Endothelial cell (in vitro differentiated cells): ENCODE measurements at regions not wholly inside any gene's neighbourhood (a gene's known extent, or its start where the extent isn't known, plus 50 kb on each side); places are given as distances from the start of the nearest gene placed in this dataset.
A peak's percentile ranks its signal among the peaks of the same experiment; 100 is the strongest.

Experiments
- DNase-seq: peaks from one replicate; pipeline ENCODE4 v3.0.0; 2021; ENCODE audit warnings: low spot score
- H3K27ac Mint-ChIP-seq: one replicate; pipeline ENCODE4 v1.8.0; 2021; ENCODE audit warnings: mixed read lengths, inconsistent platforms; ENCODE audit not compliant: unreplicated experiment
- H3K27me3 Mint-ChIP-seq: one replicate; pipeline ENCODE4 v1.8.0; 2021; ENCODE audit warnings: mild to moderate bottlenecking, moderate library complexity, mixed read lengths, inconsistent platforms; ENCODE audit not compliant: unreplicated experiment
- H3K36me3 Mint-ChIP-seq: one replicate; pipeline ENCODE4 v1.8.0; 2021; ENCODE audit warnings: mild to moderate bottlenecking, low read depth, mixed read lengths, inconsistent platforms; ENCODE audit not compliant: unreplicated experiment
- H3K4me1 Mint-ChIP-seq: one replicate; pipeline ENCODE4 v1.8.0; 2021; ENCODE audit warnings: mild to moderate bottlenecking, mixed read lengths, inconsistent platforms; ENCODE audit not compliant: unreplicated experiment
- H3K4me3 Mint-ChIP-seq: one replicate; pipeline ENCODE4 v1.8.0; 2021; ENCODE audit warnings: mild to moderate bottlenecking, mixed read lengths, inconsistent platforms; ENCODE audit not compliant: unreplicated experiment
- H3K9me3 Mint-ChIP-seq: one replicate; pipeline ENCODE4 v1.8.0; 2021; ENCODE audit warnings: mixed read lengths, inconsistent platforms; ENCODE audit not compliant: unreplicated experiment
- TF ChIP-seq, protein P1 (sequence below): fragments of 200-600 bp; sonication (generic); IDR thresholded peaks from one replicate; pipeline ENCODE4 v1.5.0; 2021; ENCODE audit warnings: antibody characterized with exemption; ENCODE audit not compliant: unreplicated experiment

DNA sequence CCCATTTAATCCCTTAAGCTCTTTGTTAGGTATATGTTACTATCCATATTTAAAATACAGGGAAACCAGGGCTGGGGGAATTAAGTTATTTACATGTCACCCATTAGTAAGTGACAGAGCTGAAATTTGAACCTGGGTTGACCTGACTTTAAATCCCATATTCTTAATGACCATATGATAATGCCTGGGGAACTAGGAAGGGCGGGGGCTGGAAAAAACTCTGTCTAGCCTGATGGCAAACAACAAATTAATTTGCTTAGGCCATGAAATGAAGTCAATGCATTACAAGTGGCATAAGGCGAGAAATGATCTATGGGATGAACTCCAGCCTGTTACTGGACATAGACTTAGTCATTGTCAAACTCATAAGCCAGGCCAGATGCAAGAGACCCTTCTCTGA lies 325.7 kb upstream of the WWC1 start:
- Mint-ChIP-seq H3K4me1 (no peaks in the 10 kb centered on the region), H3K27ac (no peak overlapping the region), H3K4me3 (no peak overlapping the region), H3K27me3 (peaks cover 2% of the 10 kb centered on the region), H3K36me3 (no peaks in the 10 kb centered on the region), H3K9me3 (peaks cover 5% of the 10 kb centered on the region)
- no peak for DNase-seq
- TF ChIP-seq, protein P1, sequence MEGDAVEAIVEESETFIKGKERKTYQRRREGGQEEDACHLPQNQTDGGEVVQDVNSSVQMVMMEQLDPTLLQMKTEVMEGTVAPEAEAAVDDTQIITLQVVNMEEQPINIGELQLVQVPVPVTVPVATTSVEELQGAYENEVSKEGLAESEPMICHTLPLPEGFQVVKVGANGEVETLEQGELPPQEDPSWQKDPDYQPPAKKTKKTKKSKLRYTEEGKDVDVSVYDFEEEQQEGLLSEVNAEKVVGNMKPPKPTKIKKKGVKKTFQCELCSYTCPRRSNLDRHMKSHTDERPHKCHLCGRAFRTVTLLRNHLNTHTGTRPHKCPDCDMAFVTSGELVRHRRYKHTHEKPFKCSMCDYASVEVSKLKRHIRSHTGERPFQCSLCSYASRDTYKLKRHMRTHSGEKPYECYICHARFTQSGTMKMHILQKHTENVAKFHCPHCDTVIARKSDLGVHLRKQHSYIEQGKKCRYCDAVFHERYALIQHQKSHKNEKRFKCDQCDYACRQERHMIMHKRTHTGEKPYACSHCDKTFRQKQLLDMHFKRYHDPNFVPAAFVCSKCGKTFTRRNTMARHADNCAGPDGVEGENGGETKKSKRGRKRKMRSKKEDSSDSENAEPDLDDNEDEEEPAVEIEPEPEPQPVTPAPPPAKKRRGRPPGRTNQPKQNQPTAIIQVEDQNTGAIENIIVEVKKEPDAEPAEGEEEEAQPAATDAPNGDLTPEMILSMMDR = no peak

GRCh38 chr5:167966979-167967378 lies 324.5 kb upstream of the WWC1 start:
- TF ChIP-seq, protein P1 = no peak
- Mint-ChIP-seq H3K27me3 (no peaks in the 10 kb centered on the region), H3K4me3 (no peak overlapping the region), H3K27ac (no peak overlapping the region), H3K36me3 (no peaks in the 10 kb centered on the region), H3K4me1 (no peaks in the 10 kb centered on the region), H3K9me3 (no peaks in the 10 kb centered on the region)
- no peak for DNase-seq

GRCh38 chr5:167967494-167968177 lies 323.8 kb upstream of the WWC1 start:
- DNase-seq = no peak
- no peak overlapping the region for H3K27ac Mint-ChIP-seq
- no peaks in the 10 kb centered on the region for H3K27me3 Mint-ChIP-seq
- no peaks in the 10 kb centered on the region for H3K4me1 Mint-ChIP-seq
- H3K36me3 Mint-ChIP-seq = no peaks in the 10 kb centered on the region
- no peak overlapping the region for H3K4me3 Mint-ChIP-seq
- TF ChIP-seq, protein P1 = peak; percentile 37
- no peaks in the 10 kb centered on the region for H3K9me3 Mint-ChIP-seq

DNA sequence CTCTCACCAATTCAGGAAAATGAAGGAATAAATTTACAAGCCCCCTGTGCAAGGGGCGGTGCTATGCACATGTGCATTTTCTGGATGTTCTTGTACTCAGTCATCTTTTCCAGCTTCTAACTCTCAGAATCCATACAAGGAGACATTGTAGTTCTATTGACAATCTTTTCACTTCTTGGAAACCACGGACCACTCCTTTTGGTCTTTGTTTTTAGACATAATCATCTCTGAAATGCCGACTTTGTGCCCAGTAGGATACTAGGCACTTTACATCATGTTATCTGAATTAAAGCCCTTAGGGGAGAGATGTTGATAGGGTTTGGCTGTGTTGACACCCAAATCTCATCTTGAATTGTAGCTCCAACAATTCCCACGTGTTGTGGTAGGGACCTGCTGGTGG lies 322.6 kb upstream of the WWC1 start:
- H3K27ac Mint-ChIP-seq = no peak overlapping the region
- peaks cover 2% of the 10 kb centered on the region for H3K27me3 Mint-ChIP-seq
- H3K36me3 Mint-ChIP-seq = no peaks in the 10 kb centered on the region
- no peak overlapping the region for H3K4me3 Mint-ChIP-seq
- TF ChIP-seq, protein P1 = no peak
- DNase-seq = no peak
- no peaks in the 10 kb centered on the region for H3K4me1 Mint-ChIP-seq
- no peaks in the 10 kb centered on the region for H3K9me3 Mint-ChIP-seq

DNA sequence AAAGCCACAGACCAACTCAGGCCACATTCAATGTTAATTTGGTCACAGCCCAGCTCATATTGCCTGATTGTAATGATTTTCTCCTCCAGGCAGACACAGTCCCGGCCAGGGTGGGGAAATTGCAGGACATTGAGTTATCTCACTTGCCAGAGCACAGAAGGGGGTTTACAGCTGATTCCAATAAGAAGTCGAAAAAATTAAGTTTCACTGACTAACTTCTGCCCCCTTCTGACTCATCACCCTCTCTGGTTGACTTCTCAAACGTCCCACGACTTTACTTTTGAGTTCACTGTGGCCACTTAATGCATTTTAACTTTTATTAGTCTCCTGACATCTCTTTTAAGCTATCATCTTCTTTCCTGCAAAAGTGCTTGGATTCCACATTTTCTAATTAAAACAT lies 321.4 kb upstream of the WWC1 start:
- DNase-seq = no peak
- Mint-ChIP-seq H3K4me1 (no peaks in the 10 kb centered on the region), H3K36me3 (no peaks in the 10 kb centered on the region), H3K27ac (no peak overlapping the region), H3K9me3 (no peaks in the 10 kb centered on the region), H3K27me3 (peaks cover 2% of the 10 kb centered on the region), H3K4me3 (no peak overlapping the region)
- TF ChIP-seq, protein P1 = no peak
